ENCODE measurements at regions not wholly inside any gene's neighbourhood (a gene's known extent, or its start where the extent isn't known, plus 50 kb on each side); places are given as distances from the start of the nearest gene placed in this dataset.

GRCh38 chr14:25436906-25437305 lies 387.0 kb upstream of the STXBP6 start:
- no peak for TF ChIP-seq CTCF (IDR thresholded peaks at IDR 0.05)
- TF ChIP-seq EZH2phosphoT487 (IDR thresholded peaks at IDR 0.05; ENCODE audit: borderline replicate concordance, low read depth) = no peak
- no peak for TF ChIP-seq RAD21 (IDR thresholded peaks at IDR 0.05; ENCODE audit: low read length)
- no peak for TF ChIP-seq TAF1 (IDR thresholded peaks at IDR 0.05; ENCODE audit: borderline replicate concordance, low read depth, low read length)
- no peak for TF ChIP-seq REST (IDR thresholded peaks at IDR 0.05; ENCODE audit: low read depth, low read length)
- TF ChIP-seq YY1 (IDR thresholded peaks at IDR 0.05; ENCODE audit: low read depth) = no peak
- no peak for TF ChIP-seq EP300 (IDR thresholded peaks at IDR 0.05; ENCODE audit: borderline replicate concordance in 1 of 2, low read depth in 1 of 2, low read length in 1 of 2)
- TF ChIP-seq NRF1 (IDR thresholded peaks at IDR 0.05; ENCODE audit: low read depth, low read length) = no peak
- no peak for TF ChIP-seq JUND (IDR thresholded peaks at IDR 0.05)
- TF ChIP-seq SMC3 (IDR thresholded peaks at IDR 0.05; ENCODE audit: low read depth, low read length) = no peak
- no peak for TF ChIP-seq MAX (IDR thresholded peaks at IDR 0.05; ENCODE audit: low read depth)
- TF ChIP-seq USF2 (IDR thresholded peaks at IDR 0.05; ENCODE audit: borderline replicate concordance, low read depth, low read length) = no peak

Measured in SK-N-SH (cell line).